ENCODE measurements at regions not wholly inside any gene's neighbourhood (a gene's known extent, or its start where the extent isn't known, plus 50 kb on each side); places are given as distances from the start of the nearest gene placed in this dataset.

- no peak overlapping the region for H3K4me3 Mint-ChIP-seq
- ATAC-seq = no peak
- H3K36me3 Mint-ChIP-seq = no peaks in the 10 kb centered on the region
- no peak overlapping the region for H3K27ac Mint-ChIP-seq
- peaks cover 0 to 16% of the 10 kb centered on the region in 2 donors for H3K27me3 Mint-ChIP-seq
- peaks cover 6 to 16% of the 10 kb centered on the region in 2 donors for H3K4me1 Mint-ChIP-seq (ENCODE audit: low read depth in 2 of 2)
- no peaks in the 10 kb centered on the region for H3K9me3 Mint-ChIP-seq
- DNase-seq (ENCODE audit: low spot score) = no peak
Measured at GRCh38 chr9:86667307-86667706, 280.0 kb downstream of the GAS1 start.

- Mint-ChIP-seq H3K4me1 (ENCODE audit: low read depth in 2 of 2) (peaks cover 10 to 21% of the 10 kb centered on the region in 2 donors), H3K4me3 (no peak overlapping the region), H3K36me3 (no peaks in the 10 kb centered on the region), H3K27me3 (peaks cover 0 to 10% of the 10 kb centered on the region in 2 donors), H3K27ac (no peak overlapping the region), H3K9me3 (no peaks in the 10 kb centered on the region)
- no peak for DNase-seq (ENCODE audit: low spot score)
- no peak for ATAC-seq
Measured at GRCh38 chr9:86665416-86665815, 281.9 kb downstream of the GAS1 start.

- H3K4me1 Mint-ChIP-seq (ENCODE audit: low read depth in 2 of 2) = peaks cover 18 to 29% of the 10 kb centered on the region in 2 donors
- H3K4me3 Mint-ChIP-seq = no peak overlapping the region
- H3K9me3 Mint-ChIP-seq = no peaks in the 10 kb centered on the region
- ATAC-seq = no peak
- H3K27ac Mint-ChIP-seq = no peak overlapping the region
- no peak for DNase-seq (ENCODE audit: low spot score)
- H3K36me3 Mint-ChIP-seq = no peaks in the 10 kb centered on the region
- H3K27me3 Mint-ChIP-seq = peaks cover 0 to 2% of the 10 kb centered on the region in 2 donors
Measured at GRCh38 chr9:86664603-86665002, 282.7 kb downstream of the GAS1 start.

GRCh38 chr9:86663905-86664304 lies 283.4 kb downstream of the GAS1 start:
- no peak for ATAC-seq
- Mint-ChIP-seq H3K4me1 (ENCODE audit: low read depth in 2 of 2) (peaks cover 24 to 35% of the 10 kb centered on the region in 2 donors), H3K4me3 (no peak overlapping the region), H3K36me3 (no peaks in the 10 kb centered on the region), H3K27me3 (no peaks in the 10 kb centered on the region), H3K9me3 (no peaks in the 10 kb centered on the region), H3K27ac (no peak overlapping the region)
- DNase-seq (ENCODE audit: low spot score) = no peak

- no peaks in the 10 kb centered on the region for H3K9me3 Mint-ChIP-seq
- H3K27me3 Mint-ChIP-seq = no peaks in the 10 kb centered on the region
- H3K27ac Mint-ChIP-seq = no peak overlapping the region
- H3K4me3 Mint-ChIP-seq = no peak overlapping the region
- H3K36me3 Mint-ChIP-seq = no peaks in the 10 kb centered on the region
- no peak for ATAC-seq
- no peak for DNase-seq (ENCODE audit: low spot score)
- peaks cover 24 to 31% of the 10 kb centered on the region in 2 donors for H3K4me1 Mint-ChIP-seq (ENCODE audit: low read depth in 2 of 2)
Measured at GRCh38 chr9:86662890-86663468, 284.3 kb downstream of the GAS1 start.

- Mint-ChIP-seq H3K4me3 (peak overlapping the region; percentile 50), H3K36me3 (no peaks in the 10 kb centered on the region), H3K9me3 (no peaks in the 10 kb centered on the region), H3K27me3 (no peaks in the 10 kb centered on the region), H3K27ac (no peak overlapping the region), H3K4me1 (ENCODE audit: low read depth in 2 of 2) (peaks cover 18 to 19% of the 10 kb centered on the region in 2 donors)
- ATAC-seq = peak; percentile 71 to 72
- no peak for DNase-seq (ENCODE audit: low spot score)
Measured at GRCh38 chr9:86660146-86660943, 287.0 kb downstream of the GAS1 start.

- Mint-ChIP-seq H3K36me3 (peaks cover 6% of the 10 kb centered on the region), H3K4me3 (peak overlapping the region; percentile 50), H3K27ac (no peak overlapping the region), H3K4me1 (ENCODE audit: low read depth in 2 of 2) (peaks cover 18 to 19% of the 10 kb centered on the region in 2 donors), H3K9me3 (peaks cover 4% of the 10 kb centered on the region), H3K27me3 (peaks cover 0 to 7% of the 10 kb centered on the region in 2 donors)
- no peak for DNase-seq (ENCODE audit: low spot score)
- ATAC-seq = no peak
Measured at GRCh38 chr9:86659413-86660046, 287.8 kb downstream of the GAS1 start.

- peaks cover 6% of the 10 kb centered on the region for H3K36me3 Mint-ChIP-seq
- ATAC-seq (no peak), DNase-seq (ENCODE audit: low spot score) (no peak)
- H3K27ac Mint-ChIP-seq = no peak overlapping the region
- H3K4me1 Mint-ChIP-seq (ENCODE audit: low read depth in 2 of 2) = peaks cover 11 to 12% of the 10 kb centered on the region in 2 donors
- H3K27me3 Mint-ChIP-seq = peaks cover 5 to 33% of the 10 kb centered on the region in 2 donors
- H3K4me3 Mint-ChIP-seq = no peak overlapping the region
- H3K9me3 Mint-ChIP-seq = peaks cover 4% of the 10 kb centered on the region
Measured at GRCh38 chr9:86655147-86655546, 292.2 kb downstream of the GAS1 start.

GRCh38 chr9:86653466-86653865 lies 293.8 kb downstream of the GAS1 start:
- H3K4me1 Mint-ChIP-seq (ENCODE audit: low read depth in 2 of 2) = no peaks in the 10 kb centered on the region
- DNase-seq (ENCODE audit: low spot score) (no peak), ATAC-seq (no peak)
- H3K4me3 Mint-ChIP-seq = no peak overlapping the region
- H3K27me3 Mint-ChIP-seq = peaks cover 5 to 35% of the 10 kb centered on the region in 2 donors
- no peak overlapping the region for H3K27ac Mint-ChIP-seq
- H3K36me3 Mint-ChIP-seq = peaks cover 6% of the 10 kb centered on the region
- H3K9me3 Mint-ChIP-seq = peaks cover 4% of the 10 kb centered on the region

- peaks cover 6% of the 10 kb centered on the region for H3K36me3 Mint-ChIP-seq
- ATAC-seq = no peak
- H3K27ac Mint-ChIP-seq = no peak overlapping the region
- peaks cover 4% of the 10 kb centered on the region for H3K9me3 Mint-ChIP-seq
- H3K27me3 Mint-ChIP-seq = peaks cover 5 to 35% of the 10 kb centered on the region in 2 donors
- H3K4me3 Mint-ChIP-seq = no peak overlapping the region
- no peak for DNase-seq (ENCODE audit: low spot score)
- no peaks in the 10 kb centered on the region for H3K4me1 Mint-ChIP-seq (ENCODE audit: low read depth in 2 of 2)
Measured at GRCh38 chr9:86652736-86653135, 294.6 kb downstream of the GAS1 start.

GRCh38 chr9:86649913-86650312 lies 295.7 kb upstream of the TUT7 start:
- no peak overlapping the region for H3K27ac Mint-ChIP-seq
- no peak for DNase-seq (ENCODE audit: low spot score)

GRCh38 chr9:86648828-86649170 lies 294.6 kb upstream of the TUT7 start:
- ATAC-seq (no peak), DNase-seq (ENCODE audit: low spot score) (no peak)
- peaks cover 5 to 27% of the 10 kb centered on the region in 2 donors for H3K27me3 Mint-ChIP-seq
- H3K9me3 Mint-ChIP-seq = no peaks in the 10 kb centered on the region
- H3K4me1 Mint-ChIP-seq (ENCODE audit: low read depth in 2 of 2) = no peaks in the 10 kb centered on the region
- no peak overlapping the region for H3K4me3 Mint-ChIP-seq
- no peaks in the 10 kb centered on the region for H3K36me3 Mint-ChIP-seq
- no peak overlapping the region for H3K27ac Mint-ChIP-seq

More at GRCh38 chr9:86649913-86650312, 295.7 kb upstream of the TUT7 start:
- H3K9me3 Mint-ChIP-seq = peaks cover 1% of the 10 kb centered on the region
- H3K4me3 Mint-ChIP-seq = no peak overlapping the region
- peaks cover 3% of the 10 kb centered on the region for H3K36me3 Mint-ChIP-seq
- H3K4me1 Mint-ChIP-seq (ENCODE audit: low read depth in 2 of 2) = no peaks in the 10 kb centered on the region
- no peak for ATAC-seq
- H3K27me3 Mint-ChIP-seq = peaks cover 5 to 32% of the 10 kb centered on the region in 2 donors

- Mint-ChIP-seq H3K27ac (no peak overlapping the region), H3K27me3 (peaks cover 5 to 27% of the 10 kb centered on the region in 2 donors), H3K4me1 (ENCODE audit: low read depth in 2 of 2) (no peaks in the 10 kb centered on the region), H3K9me3 (no peaks in the 10 kb centered on the region), H3K4me3 (no peak overlapping the region), H3K36me3 (no peaks in the 10 kb centered on the region)
- ATAC-seq (no peak), DNase-seq (ENCODE audit: low spot score) (no peak)
Measured at GRCh38 chr9:86648156-86648827, 294.1 kb upstream of the TUT7 start.

GRCh38 chr9:86645303-86645702 lies 291.1 kb upstream of the TUT7 start:
- Mint-ChIP-seq H3K9me3 (no peaks in the 10 kb centered on the region), H3K36me3 (no peaks in the 10 kb centered on the region), H3K27ac (no peak overlapping the region), H3K4me3 (no peak overlapping the region), H3K27me3 (peaks cover 5 to 12% of the 10 kb centered on the region in 2 donors), H3K4me1 (ENCODE audit: low read depth in 2 of 2) (no peaks in the 10 kb centered on the region)
- DNase-seq (ENCODE audit: low spot score) (no peak), ATAC-seq (no peak)

Measured in natural killer cell treated with Interleukin-12 subunit alpha and Interleukin-12 subunit beta and Interleukin-15 and Interleukin-18, amount 100 ng/mL, for 72 hours (primary cell).